Testis (tissue), 2 donors: ENCODE measurements at regions not wholly inside any gene's neighbourhood (a gene's known extent, or its start where the extent isn't known, plus 50 kb on each side); places are given as distances from the start of the nearest gene placed in this dataset.

Experiments
- CTCF ChIP-seq, 3 experiments: fragments of 450-650 bp in 2 of 3; fragments of 200-600 bp in 1 of 3; sonication (generic) in 1 of 3; IDR thresholded peaks; one replicate each; pipeline ENCODE4 v1.5.1; 2016 to 2019; ENCODE audit warnings: antibody characterized with exemption in 3 of 3, mild to moderate bottlenecking in 2 of 3, moderate library complexity in 1 of 3
- POLR2A ChIP-seq: fragments of 450-650 bp; IDR thresholded peaks from one replicate; pipeline ENCODE4 v1.6.1; 2017; ENCODE audit warnings: antibody characterized with exemption, mild to moderate bottlenecking, moderate library complexity

GRCh38 chr5:42089705-42090104 lies 164.6 kb downstream of the FBXO4 start:
- TF ChIP-seq CTCF (IDR thresholded peaks at IDR 0.05) (no peak), POLR2A (no peak)
